ENCODE measurements at regions not wholly inside any gene's neighbourhood (a gene's known extent, or its start where the extent isn't known, plus 50 kb on each side); places are given as distances from the start of the nearest gene placed in this dataset.
A peak's percentile ranks its signal among the peaks of the same experiment; 100 is the strongest.

- no peak for TF ChIP-seq CTCF (IDR thresholded peaks at IDR 0.05; ENCODE audit: control insufficient read depth, insufficient read depth, low read depth, low read length, missing control alignments)
- DNase-seq (ENCODE audit: low read depth), result no peak
Observed at GRCh38 chr5:142542078-142542477, 143.8 kb downstream of the FGF1 start.

GRCh38 chr5:142540922-142541422, 144.9 kb downstream of the FGF1 start:
- DNase-seq (ENCODE audit: low read depth), result peak; percentile 69
- no peak overlapping the region for H3K4me3 ChIP-seq (ENCODE audit: control insufficient read depth, low read depth, low read length)
- no peak for TF ChIP-seq CTCF (IDR thresholded peaks at IDR 0.05; ENCODE audit: control insufficient read depth, insufficient read depth, low read depth, low read length, missing control alignments)

More at GRCh38 chr5:142542078-142542477, 143.8 kb downstream of the FGF1 start:
- H3K4me3 ChIP-seq (ENCODE audit: control insufficient read depth, low read depth, low read length), result no peak overlapping the region

GRCh38 chr5:142539154-142539740, 146.6 kb downstream of the FGF1 start:
- no peak for TF ChIP-seq CTCF (IDR thresholded peaks at IDR 0.05; ENCODE audit: control insufficient read depth, insufficient read depth, low read depth, low read length, missing control alignments)
- no peak for DNase-seq (ENCODE audit: low read depth)
- H3K4me3 ChIP-seq (ENCODE audit: control insufficient read depth, low read depth, low read length), result no peak overlapping the region

GRCh38 chr5:142537938-142538337, 148.0 kb downstream of the FGF1 start:
- no peak for TF ChIP-seq CTCF (IDR thresholded peaks at IDR 0.05; ENCODE audit: control insufficient read depth, insufficient read depth, low read depth, low read length, missing control alignments)
- no peak overlapping the region for H3K4me3 ChIP-seq (ENCODE audit: control insufficient read depth, low read depth, low read length)
- DNase-seq (ENCODE audit: low read depth), result no peak

- TF ChIP-seq CTCF (IDR thresholded peaks at IDR 0.05; ENCODE audit: control insufficient read depth, insufficient read depth, low read depth, low read length, missing control alignments), result no peak
- DNase-seq (ENCODE audit: low read depth), result no peak
- H3K4me3 ChIP-seq (ENCODE audit: control insufficient read depth, low read depth, low read length), result no peak overlapping the region
Observed at GRCh38 chr5:142532781-142533176, 153.1 kb downstream of the FGF1 start.

- H3K4me3 ChIP-seq (ENCODE audit: control insufficient read depth, low read depth, low read length), result no peak overlapping the region
- DNase-seq (ENCODE audit: low read depth), result no peak
- TF ChIP-seq CTCF (IDR thresholded peaks at IDR 0.05; ENCODE audit: control insufficient read depth, insufficient read depth, low read depth, low read length, missing control alignments), result no peak
Observed at GRCh38 chr5:142531977-142532780, 153.7 kb downstream of the FGF1 start.
